ENCODE measurements at regions not wholly inside any gene's neighbourhood (a gene's known extent, or its start where the extent isn't known, plus 50 kb on each side); places are given as distances from the start of the nearest gene placed in this dataset.
"Not testable (repeated sequence)": the region's sequence is repeated elsewhere in the genome, so short reads cannot be mapped to it uniquely, and the experiment has no call there.

- H3K4me3 Mint-ChIP-seq: no peak overlapping the region
- intact Hi-C loops (cut with micrococcal nuclease): no loop called here
- no peak for DNase-seq
- H3K9me3 Mint-ChIP-seq: no peaks in the 10 kb centered on the region
- H3K27me3 Mint-ChIP-seq: no peaks in the 10 kb centered on the region
- no peaks in the 10 kb centered on the region for H3K4me1 Mint-ChIP-seq
- no peaks in the 10 kb centered on the region for H3K36me3 Mint-ChIP-seq (ENCODE audit: low read depth)
- no peak overlapping the region for H3K27ac Mint-ChIP-seq
Measured at GRCh38 chr7:108863227-108863848, 293.7 kb downstream of the DNAJB9 start.

- Mint-ChIP-seq H3K36me3 (ENCODE audit: low read depth) (no peaks in the 10 kb centered on the region), H3K27me3 (no peaks in the 10 kb centered on the region), H3K27ac (no peak overlapping the region), H3K9me3 (no peaks in the 10 kb centered on the region), H3K4me1 (no peaks in the 10 kb centered on the region), H3K4me3 (no peak overlapping the region)
- DNase-seq: no peak
- intact Hi-C loops (cut with micrococcal nuclease): no loop called here
Measured at GRCh38 chr7:108869070-108869469, 299.4 kb downstream of the DNAJB9 start.

GRCh38 chr7:108875139-108875538 lies 305.5 kb downstream of the DNAJB9 start:
- Mint-ChIP-seq H3K4me3 (no peak overlapping the region), H3K4me1 (no peaks in the 10 kb centered on the region), H3K36me3 (ENCODE audit: low read depth) (no peaks in the 10 kb centered on the region), H3K27me3 (no peaks in the 10 kb centered on the region), H3K9me3 (no peaks in the 10 kb centered on the region), H3K27ac (no peak overlapping the region)
- DNase-seq: peak; percentile 56
- intact Hi-C loops (cut with micrococcal nuclease): no loop called here

GRCh38 chr7:108890862-108891261 lies 321.2 kb downstream of the DNAJB9 start:
- Mint-ChIP-seq H3K9me3 (peaks cover 3% of the 10 kb centered on the region), H3K27ac (no peak overlapping the region), H3K36me3 (ENCODE audit: low read depth) (no peaks in the 10 kb centered on the region), H3K27me3 (no peaks in the 10 kb centered on the region), H3K4me3 (no peak overlapping the region), H3K4me1 (no peaks in the 10 kb centered on the region)
- intact Hi-C loops (cut with micrococcal nuclease): no loop called here
- DNase-seq: no peak

DNA sequence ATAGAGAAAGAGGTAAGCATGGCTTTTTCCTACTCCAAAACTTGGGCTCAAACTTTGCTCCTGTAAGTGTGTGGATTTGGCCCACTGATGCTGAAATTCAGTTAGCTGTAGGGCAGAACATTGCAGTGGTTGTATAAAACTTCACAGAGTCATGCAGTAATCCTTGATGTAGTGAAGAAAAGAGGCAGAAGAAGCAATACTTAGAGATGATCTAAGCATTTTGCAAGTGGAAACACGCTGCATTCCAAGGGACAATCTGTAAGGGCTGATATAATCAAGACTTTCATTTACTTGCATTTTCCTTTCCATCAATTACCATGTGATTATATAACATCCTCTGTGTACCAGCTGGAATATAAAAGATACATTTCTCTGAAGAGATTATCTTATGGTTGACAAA lies 338.8 kb downstream of the DNAJB9 start:
- H3K4me1 Mint-ChIP-seq: no peaks in the 10 kb centered on the region
- intact Hi-C loops (cut with micrococcal nuclease): no loop called here
- DNase-seq: no peak
- H3K36me3 Mint-ChIP-seq (ENCODE audit: low read depth): no peaks in the 10 kb centered on the region
- H3K27me3 Mint-ChIP-seq: no peaks in the 10 kb centered on the region
- H3K4me3 Mint-ChIP-seq: no peak overlapping the region
- H3K27ac Mint-ChIP-seq: no peak overlapping the region
- no peaks in the 10 kb centered on the region for H3K9me3 Mint-ChIP-seq

DNA sequence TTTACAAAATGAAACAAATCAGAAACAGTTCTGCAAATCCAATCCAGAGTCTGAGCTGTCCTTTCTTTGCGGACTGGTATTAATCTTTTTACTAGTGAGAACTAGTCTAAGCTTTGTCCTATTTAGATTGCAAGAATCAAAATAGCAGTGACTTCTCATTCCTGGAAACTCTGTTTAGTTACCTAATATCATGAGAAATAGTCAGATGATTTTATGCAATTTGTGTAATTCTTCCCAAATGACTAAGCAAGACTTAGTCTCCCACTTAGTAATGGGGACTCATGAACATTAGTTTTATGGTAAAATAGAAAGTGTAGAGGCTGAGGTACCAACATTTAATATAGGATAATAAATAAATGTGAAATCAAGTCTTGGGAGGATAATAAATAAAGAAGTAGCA lies 341.3 kb downstream of the DNAJB9 start:
- intact Hi-C loops (cut with micrococcal nuclease): no loop called here
- Mint-ChIP-seq H3K4me1 (no peaks in the 10 kb centered on the region), H3K4me3 (no peak overlapping the region), H3K27ac (no peak overlapping the region), H3K27me3 (no peaks in the 10 kb centered on the region), H3K9me3 (peaks cover 9% of the 10 kb centered on the region), H3K36me3 (ENCODE audit: low read depth) (no peaks in the 10 kb centered on the region)
- DNase-seq: no peak

GRCh38 chr7:108920490-108920889 lies 350.8 kb downstream of the DNAJB9 start:
- Mint-ChIP-seq H3K36me3 (ENCODE audit: low read depth) (no peaks in the 10 kb centered on the region), H3K27me3 (no peaks in the 10 kb centered on the region), H3K4me3 (no peak overlapping the region), H3K9me3 (peaks cover 30% of the 10 kb centered on the region), H3K4me1 (no peaks in the 10 kb centered on the region), H3K27ac (no peak overlapping the region)
- DNase-seq: no peak
- intact Hi-C loops (cut with micrococcal nuclease): no loop called here

DNA sequence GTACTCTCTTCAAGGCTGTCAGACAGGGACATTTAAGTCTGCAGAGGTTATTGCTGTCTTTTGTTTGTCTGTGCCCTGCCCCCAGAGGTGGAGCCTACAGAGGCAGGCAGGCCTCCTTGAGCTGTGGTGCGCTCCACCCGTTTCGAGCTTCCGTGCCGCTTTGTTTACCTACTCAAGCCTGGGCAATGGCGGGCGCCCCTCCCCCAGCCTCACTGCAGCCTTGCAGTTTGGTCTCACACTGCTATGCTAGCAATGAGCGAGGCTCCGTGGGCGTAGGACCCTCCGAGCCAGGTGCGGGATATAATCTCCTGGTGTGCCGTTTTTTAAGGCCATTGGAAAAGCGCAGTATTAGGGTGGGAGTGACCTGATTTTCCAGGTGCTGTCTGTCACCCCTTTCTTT lies 373.4 kb downstream of the DNAJB9 start:
- DNase-seq; H3K9me3 Mint-ChIP-seq; H3K36me3 Mint-ChIP-seq (ENCODE audit: low read depth); H3K27me3 Mint-ChIP-seq; H3K4me3 Mint-ChIP-seq; H3K4me1 Mint-ChIP-seq; intact Hi-C loops (cut with micrococcal nuclease); H3K27ac Mint-ChIP-seq: not testable (repeated sequence)

- DNase-seq: no peak
Measured at GRCh38 chr7:108947526-108947925, 377.9 kb downstream of the DNAJB9 start.

DNA sequence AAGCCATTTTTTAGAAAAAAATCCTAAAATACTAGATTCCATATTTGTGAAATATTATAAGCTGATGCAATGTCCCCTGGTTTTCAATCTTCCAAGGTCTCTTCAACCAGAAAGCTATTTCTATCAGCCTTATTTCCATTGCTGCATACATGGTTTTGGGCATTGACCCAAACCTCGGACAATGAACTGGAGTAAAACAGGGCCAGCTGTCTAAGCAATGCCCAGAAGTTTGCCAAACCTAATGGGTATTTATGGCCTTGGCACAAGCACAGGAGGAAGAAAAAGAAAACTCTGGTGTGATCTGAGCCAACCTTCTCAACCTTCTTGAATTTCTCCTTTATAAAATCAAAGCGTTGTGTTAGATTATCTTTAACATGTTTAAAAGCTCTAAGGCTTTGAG lies 402.3 kb downstream of the DNAJB9 start:
- Mint-ChIP-seq H3K36me3 (ENCODE audit: low read depth) (no peaks in the 10 kb centered on the region), H3K27ac (no peak overlapping the region), H3K27me3 (no peaks in the 10 kb centered on the region), H3K4me1 (no peaks in the 10 kb centered on the region), H3K4me3 (no peak overlapping the region), H3K9me3 (no peaks in the 10 kb centered on the region)
- intact Hi-C loops (cut with micrococcal nuclease): no loop called here
- DNase-seq: no peak

More at GRCh38 chr7:108947526-108947925, 377.9 kb downstream of the DNAJB9 start:
- H3K27me3 Mint-ChIP-seq: no peaks in the 10 kb centered on the region
- no peak overlapping the region for H3K27ac Mint-ChIP-seq
- intact Hi-C loops (cut with micrococcal nuclease): no loop called here
- no peaks in the 10 kb centered on the region for H3K36me3 Mint-ChIP-seq (ENCODE audit: low read depth)
- H3K9me3 Mint-ChIP-seq: no peaks in the 10 kb centered on the region
- H3K4me1 Mint-ChIP-seq: no peaks in the 10 kb centered on the region
- no peak overlapping the region for H3K4me3 Mint-ChIP-seq

DNA sequence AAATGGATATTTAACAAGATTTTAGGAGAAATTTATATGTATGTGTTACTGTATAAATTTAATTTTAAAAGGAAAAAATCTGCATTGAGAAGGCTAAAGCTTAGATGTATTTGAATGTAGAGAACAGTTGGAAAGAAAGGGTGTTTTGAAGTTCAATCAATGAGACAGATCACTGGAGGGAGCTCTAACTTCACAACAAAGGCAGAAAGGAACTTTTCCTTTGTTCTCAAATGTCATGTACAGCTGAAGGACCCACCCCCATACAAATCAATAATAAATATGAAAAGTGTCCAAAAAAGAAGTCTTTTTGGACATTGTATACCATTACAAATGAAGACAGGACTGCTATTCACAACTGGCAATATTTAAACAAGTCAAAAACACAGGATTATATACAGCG lies 403.4 kb downstream of the DNAJB9 start:
- no peaks in the 10 kb centered on the region for H3K9me3 Mint-ChIP-seq
- H3K27me3 Mint-ChIP-seq: no peaks in the 10 kb centered on the region
- no peak for DNase-seq
- H3K4me3 Mint-ChIP-seq: no peak overlapping the region
- H3K27ac Mint-ChIP-seq: no peak overlapping the region
- intact Hi-C loops (cut with micrococcal nuclease): no loop called here
- no peaks in the 10 kb centered on the region for H3K36me3 Mint-ChIP-seq (ENCODE audit: low read depth)
- no peaks in the 10 kb centered on the region for H3K4me1 Mint-ChIP-seq

DNA sequence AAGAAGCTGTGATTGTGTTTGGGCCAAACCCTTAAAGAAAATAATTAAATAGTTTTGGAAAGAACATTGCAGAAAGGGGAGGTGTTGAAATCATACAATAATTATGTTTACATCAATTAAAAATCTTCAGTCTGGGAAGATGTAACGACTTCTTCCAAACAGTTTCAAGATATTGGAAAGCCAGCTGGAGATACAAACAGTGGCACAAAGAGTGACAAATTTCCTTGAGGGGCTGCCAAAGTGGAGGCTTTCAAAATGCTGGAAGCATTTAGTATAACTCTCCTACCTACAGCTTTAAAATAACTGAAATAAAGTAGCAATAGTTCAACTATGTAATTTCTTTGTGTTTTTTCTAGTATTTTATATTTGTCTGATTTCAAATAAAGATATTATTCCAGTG lies 405.0 kb downstream of the DNAJB9 start:
- Mint-ChIP-seq H3K4me3 (no peak overlapping the region), H3K27me3 (no peaks in the 10 kb centered on the region), H3K36me3 (ENCODE audit: low read depth) (no peaks in the 10 kb centered on the region), H3K4me1 (no peaks in the 10 kb centered on the region), H3K27ac (no peak overlapping the region), H3K9me3 (no peaks in the 10 kb centered on the region)
- intact Hi-C loops (cut with micrococcal nuclease): no loop called here
- no peak for DNase-seq

DNA sequence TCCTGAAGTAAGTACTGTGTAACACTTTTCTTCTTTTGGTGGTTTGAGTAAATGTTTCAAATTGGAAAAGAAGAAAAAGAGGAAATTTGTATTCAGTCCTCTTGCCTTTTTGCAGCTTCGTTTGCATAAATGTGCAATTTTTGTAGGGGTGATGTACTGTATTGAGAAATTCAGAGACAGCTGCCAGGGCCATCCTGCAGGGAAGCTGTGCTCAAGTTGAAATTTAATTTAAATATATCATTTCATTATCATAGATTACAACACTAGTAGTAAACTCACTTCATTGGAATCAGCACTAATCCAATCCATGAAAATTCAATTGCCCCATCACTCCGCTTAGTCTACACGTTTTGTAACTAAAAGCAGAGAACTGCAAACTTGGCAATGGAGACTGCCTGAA lies 415.4 kb downstream of the DNAJB9 start:
- no peak for DNase-seq
- Mint-ChIP-seq H3K27ac (no peak overlapping the region), H3K27me3 (no peaks in the 10 kb centered on the region), H3K9me3 (peaks cover 4% of the 10 kb centered on the region), H3K4me1 (no peaks in the 10 kb centered on the region), H3K4me3 (no peak overlapping the region), H3K36me3 (ENCODE audit: low read depth) (no peaks in the 10 kb centered on the region)
- intact Hi-C loops (cut with micrococcal nuclease): no loop called here

DNA sequence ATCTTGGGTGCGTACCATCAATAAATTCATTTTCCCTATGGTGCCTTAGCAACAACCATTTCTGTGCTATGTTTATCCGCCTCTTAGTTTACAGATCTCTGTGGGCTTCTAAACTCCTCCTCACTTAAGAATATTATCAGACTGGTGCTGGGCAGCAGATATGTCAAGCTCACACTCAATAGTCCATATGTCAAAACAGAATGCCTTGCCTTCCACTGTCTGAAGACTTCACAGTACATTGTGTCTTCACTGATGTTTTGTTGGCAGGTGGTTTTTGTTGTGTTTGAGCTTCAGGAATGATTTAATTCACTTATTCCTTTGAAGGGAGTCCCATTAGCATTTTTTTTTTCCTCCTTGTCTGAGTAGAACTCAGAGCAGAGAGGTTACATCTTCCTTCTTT lies 419.6 kb downstream of the DNAJB9 start:
- H3K27ac Mint-ChIP-seq: no peak overlapping the region
- intact Hi-C loops (cut with micrococcal nuclease): no loop called here
- DNase-seq: no peak
- H3K27me3 Mint-ChIP-seq: no peaks in the 10 kb centered on the region
- no peaks in the 10 kb centered on the region for H3K36me3 Mint-ChIP-seq (ENCODE audit: low read depth)
- no peaks in the 10 kb centered on the region for H3K4me1 Mint-ChIP-seq
- no peaks in the 10 kb centered on the region for H3K9me3 Mint-ChIP-seq
- H3K4me3 Mint-ChIP-seq: no peak overlapping the region

DNA sequence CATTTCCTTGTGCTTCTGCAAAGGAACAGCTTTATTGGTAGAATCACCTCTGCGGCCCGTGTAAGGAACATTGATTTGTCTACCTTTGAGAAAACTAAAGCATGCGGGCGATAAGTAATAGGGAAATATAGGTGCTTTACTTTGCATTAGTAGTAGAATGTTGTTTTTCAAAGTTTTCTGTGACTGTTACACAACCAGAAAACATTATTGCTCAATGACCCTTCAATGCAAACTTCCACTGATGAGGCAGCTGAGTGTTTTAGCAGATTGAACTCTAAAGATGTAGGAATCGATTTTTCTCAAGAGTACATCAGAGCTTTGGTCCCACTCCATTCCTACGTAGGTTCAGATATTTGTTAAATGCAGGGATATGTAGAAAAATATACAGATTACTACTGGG lies 427.8 kb downstream of the DNAJB9 start:
- no peaks in the 10 kb centered on the region for H3K36me3 Mint-ChIP-seq (ENCODE audit: low read depth)
- H3K27ac Mint-ChIP-seq: no peak overlapping the region
- no peak for DNase-seq
- H3K4me1 Mint-ChIP-seq: no peaks in the 10 kb centered on the region
- no peaks in the 10 kb centered on the region for H3K27me3 Mint-ChIP-seq
- no peak overlapping the region for H3K4me3 Mint-ChIP-seq
- intact Hi-C loops (cut with micrococcal nuclease): no loop called here
- H3K9me3 Mint-ChIP-seq: no peaks in the 10 kb centered on the region

Data from activated CD4-positive, alpha-beta T cell treated with anti-CD3 and anti-CD28 coated beads, Interleukin-2, amount 10 ng/mL, durations not matched to agents 24 days and 14 days (primary cell).